ENCODE measurements at regions not wholly inside any gene's neighbourhood (a gene's known extent, or its start where the extent isn't known, plus 50 kb on each side); places are given as distances from the start of the nearest gene placed in this dataset.

GRCh38 chr5:155522540-155522939 lies 509.0 kb downstream of the KIF4B start:
- no peak for DNase-seq (ENCODE audit: low spot score in 2 of 2)
- no peaks in the 10 kb centered on the region for H3K27me3 ChIP-seq
- no peak overlapping the region for H3K27ac ChIP-seq
- no peaks in the 10 kb centered on the region for H3K36me3 ChIP-seq
- H3K4me1 ChIP-seq, result no peaks in the 10 kb centered on the region
- H3K4me3 ChIP-seq, result no peak overlapping the region
- intact Hi-C loops (cut with DNase I; ENCODE audit: low total_unique reads), result no loop called here
- TF ChIP-seq POLR2A (IDR thresholded peaks at IDR 0.05), result no peak
- no peak for TF ChIP-seq CTCF (IDR thresholded peaks at IDR 0.05)
- H3K9me3 ChIP-seq, result no peaks in the 10 kb centered on the region

- peak overlapping the region in 1 of 2 donors; percentile 1 for H3K27ac ChIP-seq
- DNase-seq (ENCODE audit: low spot score in 2 of 2), result peak in 1 of 2 donors; percentile 88
- no peaks in the 10 kb centered on the region for H3K36me3 ChIP-seq
- no peaks in the 10 kb centered on the region for H3K9me3 ChIP-seq
- H3K4me1 ChIP-seq, result no peaks in the 10 kb centered on the region
- intact Hi-C loops (cut with DNase I; ENCODE audit: low total_unique reads), result no loop called here
- H3K27me3 ChIP-seq, result no peaks in the 10 kb centered on the region
- TF ChIP-seq POLR2AphosphoS5 (IDR thresholded peaks at IDR 0.05) (peak in 1 of 3 donors; percentile 27), CTCF (IDR thresholded peaks at IDR 0.05) (no peak)
- H3K4me3 ChIP-seq, result no peak overlapping the region
These were observed 515.8 kb downstream of the KIF4B start for GRCh38 chr5:155529362-155529761.

- H3K4me1 ChIP-seq, result no peaks in the 10 kb centered on the region
- no peak for DNase-seq (ENCODE audit: low spot score in 2 of 2)
- H3K27ac ChIP-seq, result peak overlapping the region in 1 of 2 donors; percentile 1
- no peaks in the 10 kb centered on the region for H3K9me3 ChIP-seq
- TF ChIP-seq POLR2A (IDR thresholded peaks at IDR 0.05) (no peak), CTCF (IDR thresholded peaks at IDR 0.05) (no peak), POLR2AphosphoS5 (IDR thresholded peaks at IDR 0.05) (no peak)
- H3K4me3 ChIP-seq, result no peak overlapping the region
- no peaks in the 10 kb centered on the region for H3K36me3 ChIP-seq
- intact Hi-C loops (cut with DNase I; ENCODE audit: low total_unique reads), result no loop called here
- H3K27me3 ChIP-seq, result no peaks in the 10 kb centered on the region
These were observed 516.5 kb downstream of the KIF4B start for GRCh38 chr5:155530046-155530445.

- no peak overlapping the region for H3K27ac ChIP-seq
- no peak for DNase-seq (ENCODE audit: low spot score in 2 of 2)
- no peaks in the 10 kb centered on the region for H3K4me1 ChIP-seq
- no peak for TF ChIP-seq POLR2A (IDR thresholded peaks at IDR 0.05)
- TF ChIP-seq CTCF (IDR thresholded peaks at IDR 0.05), result no peak
- no peak for TF ChIP-seq POLR2AphosphoS5 (IDR thresholded peaks at IDR 0.05)
- intact Hi-C loops (cut with DNase I; ENCODE audit: low total_unique reads), result no loop called here
- no peaks in the 10 kb centered on the region for H3K36me3 ChIP-seq
- no peaks in the 10 kb centered on the region for H3K27me3 ChIP-seq
- no peak overlapping the region for H3K4me3 ChIP-seq
- H3K9me3 ChIP-seq, result no peaks in the 10 kb centered on the region
These were observed 519.2 kb downstream of the KIF4B start for GRCh38 chr5:155532621-155533311.

GRCh38 chr5:155540000-155540595 lies 526.5 kb downstream of the KIF4B start:
- intact Hi-C loops (cut with DNase I; ENCODE audit: low total_unique reads), result no loop called here
- H3K9me3 ChIP-seq, result no peaks in the 10 kb centered on the region
- H3K27ac ChIP-seq, result no peak overlapping the region
- DNase-seq (ENCODE audit: low spot score in 2 of 2), result no peak
- no peaks in the 10 kb centered on the region for H3K36me3 ChIP-seq
- no peaks in the 10 kb centered on the region for H3K4me1 ChIP-seq
- H3K4me3 ChIP-seq, result no peak overlapping the region
- no peaks in the 10 kb centered on the region for H3K27me3 ChIP-seq
- no peak for TF ChIP-seq POLR2AphosphoS5 (IDR thresholded peaks at IDR 0.05)
- TF ChIP-seq CTCF (IDR thresholded peaks at IDR 0.05), result no peak
- no peak for TF ChIP-seq POLR2A (IDR thresholded peaks at IDR 0.05)
